Fibroblast of villous mesenchyme (primary cell): ENCODE measurements at regions not wholly inside any gene's neighbourhood (a gene's known extent, or its start where the extent isn't known, plus 50 kb on each side); places are given as distances from the start of the nearest gene placed in this dataset.

Source experiments
- DNase-seq: peaks from one replicate; pipeline ENCODE4 v3.0.0-alpha.2; 2010; ENCODE audit warnings: low read depth
- H3K4me3 ChIP-seq: 2 replicates; pipeline ENCODE4 v1.5.1; 2011; ENCODE audit warnings: low read depth, mild to moderate bottlenecking, low read length
- TF ChIP-seq, protein P1 (sequence below): IDR thresholded peaks from 2 replicates; pipeline ENCODE4 v1.5.1; 2012; ENCODE audit warnings: low read depth, mild to moderate bottlenecking, low read length; ENCODE audit not compliant: insufficient read depth

DNA sequence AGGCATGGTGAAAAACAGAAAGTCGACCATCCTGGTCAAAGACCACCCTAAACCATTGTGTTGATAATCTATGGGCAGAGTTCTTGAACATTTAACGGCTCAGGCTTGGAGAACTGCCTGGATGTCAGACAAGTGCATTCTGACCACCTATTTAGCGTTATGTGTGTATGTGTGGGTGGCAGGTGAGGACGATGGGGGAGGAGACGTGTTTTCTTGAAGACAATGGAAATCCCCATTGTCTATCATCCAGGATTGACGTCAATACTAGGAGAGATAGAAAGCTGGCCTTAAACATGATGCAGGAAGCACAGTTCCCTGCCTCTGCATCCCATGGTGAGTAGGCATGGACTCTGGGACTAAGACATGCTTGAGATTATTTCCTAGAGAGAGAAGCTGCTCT lies 157.4 kb upstream of the MAF start:
- no peak for DNase-seq

GRCh38 chr16:79757163-79757562 lies 156.6 kb upstream of the MAF start:
- no peak overlapping the region for H3K4me3 ChIP-seq
- no peak for DNase-seq
- TF ChIP-seq, protein P1, sequence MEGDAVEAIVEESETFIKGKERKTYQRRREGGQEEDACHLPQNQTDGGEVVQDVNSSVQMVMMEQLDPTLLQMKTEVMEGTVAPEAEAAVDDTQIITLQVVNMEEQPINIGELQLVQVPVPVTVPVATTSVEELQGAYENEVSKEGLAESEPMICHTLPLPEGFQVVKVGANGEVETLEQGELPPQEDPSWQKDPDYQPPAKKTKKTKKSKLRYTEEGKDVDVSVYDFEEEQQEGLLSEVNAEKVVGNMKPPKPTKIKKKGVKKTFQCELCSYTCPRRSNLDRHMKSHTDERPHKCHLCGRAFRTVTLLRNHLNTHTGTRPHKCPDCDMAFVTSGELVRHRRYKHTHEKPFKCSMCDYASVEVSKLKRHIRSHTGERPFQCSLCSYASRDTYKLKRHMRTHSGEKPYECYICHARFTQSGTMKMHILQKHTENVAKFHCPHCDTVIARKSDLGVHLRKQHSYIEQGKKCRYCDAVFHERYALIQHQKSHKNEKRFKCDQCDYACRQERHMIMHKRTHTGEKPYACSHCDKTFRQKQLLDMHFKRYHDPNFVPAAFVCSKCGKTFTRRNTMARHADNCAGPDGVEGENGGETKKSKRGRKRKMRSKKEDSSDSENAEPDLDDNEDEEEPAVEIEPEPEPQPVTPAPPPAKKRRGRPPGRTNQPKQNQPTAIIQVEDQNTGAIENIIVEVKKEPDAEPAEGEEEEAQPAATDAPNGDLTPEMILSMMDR: no peak

More for the DNA sequence above, 157.4 kb upstream of the MAF start:
- TF ChIP-seq, protein P1: no peak
- no peak overlapping the region for H3K4me3 ChIP-seq

GRCh38 chr16:79756571-79756970 lies 156.0 kb upstream of the MAF start:
- H3K4me3 ChIP-seq: no peak overlapping the region
- TF ChIP-seq, protein P1: no peak
- no peak for DNase-seq

- DNase-seq: no peak
- TF ChIP-seq, protein P1: no peak
- no peak overlapping the region for H3K4me3 ChIP-seq
Measured at GRCh38 chr16:79754501-79754900, 154.0 kb upstream of the MAF start.

GRCh38 chr16:79754081-79754480 lies 153.5 kb upstream of the MAF start:
- TF ChIP-seq, protein P1: no peak
- no peak for DNase-seq
- no peak overlapping the region for H3K4me3 ChIP-seq

DNA sequence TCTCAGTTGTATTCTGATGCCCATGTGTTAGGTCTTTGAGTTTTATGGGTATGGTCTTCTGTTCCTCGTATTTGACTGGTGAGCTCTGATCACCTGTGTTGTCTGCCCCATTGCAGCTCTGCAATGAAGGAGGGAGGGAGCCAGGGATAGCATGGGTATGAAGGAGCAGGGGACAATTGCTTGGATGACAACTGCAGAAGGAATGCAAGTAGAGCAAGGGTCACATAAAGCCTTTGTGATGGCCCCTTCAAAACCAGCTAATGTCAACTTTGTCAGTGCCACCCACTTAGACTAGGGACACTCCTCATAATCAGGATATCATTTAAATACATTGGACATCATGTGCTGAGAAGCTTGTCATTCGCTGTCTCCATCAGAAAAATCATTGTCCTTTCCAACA lies 152.7 kb upstream of the MAF start:
- DNase-seq: no peak
- TF ChIP-seq, protein P1: no peak
- no peak overlapping the region for H3K4me3 ChIP-seq

GRCh38 chr16:79752396-79752795 lies 151.9 kb upstream of the MAF start:
- DNase-seq: no peak
- TF ChIP-seq, protein P1: no peak
- no peak overlapping the region for H3K4me3 ChIP-seq
